Activated CD4-positive, alpha-beta T cell treated with anti-CD3 and anti-CD28 coated beads, Interleukin-2, amount 10 ng/mL, durations not matched to agents 24 days and 14 days (primary cell): ENCODE measurements at regions not wholly inside any gene's neighbourhood (a gene's known extent, or its start where the extent isn't known, plus 50 kb on each side); places are given as distances from the start of the nearest gene placed in this dataset.

Experiments
- DNase-seq: peaks from one replicate; pipeline ENCODE4 v3.0.0; 2022
- H3K27ac Mint-ChIP-seq: one replicate; pipeline ENCODE4 v1.8.0; 2022; ENCODE audit warnings: mild to moderate bottlenecking, mixed read lengths
- H3K27me3 Mint-ChIP-seq: one replicate; pipeline ENCODE4 v1.8.0; 2022; ENCODE audit warnings: mixed read lengths
- H3K36me3 Mint-ChIP-seq: one replicate; pipeline ENCODE4 v1.8.0; 2022; ENCODE audit warnings: low read depth, mild to moderate bottlenecking, mixed read lengths
- H3K4me1 Mint-ChIP-seq: one replicate; pipeline ENCODE4 v1.8.0; 2021; ENCODE audit warnings: mixed read lengths
- H3K4me3 Mint-ChIP-seq: one replicate; pipeline ENCODE4 v1.8.0; 2022; ENCODE audit warnings: mild to moderate bottlenecking, moderate library complexity, mixed read lengths
- H3K9me3 Mint-ChIP-seq: one replicate; pipeline ENCODE4 v1.8.0; 2021; ENCODE audit warnings: mixed read lengths
- intact Hi-C: fragments of 100-400 bp; cut with micrococcal nuclease; formaldehyde crosslinking; loops from one replicate; pipeline ENCODE4 v1.15.1; 2023

DNA sequence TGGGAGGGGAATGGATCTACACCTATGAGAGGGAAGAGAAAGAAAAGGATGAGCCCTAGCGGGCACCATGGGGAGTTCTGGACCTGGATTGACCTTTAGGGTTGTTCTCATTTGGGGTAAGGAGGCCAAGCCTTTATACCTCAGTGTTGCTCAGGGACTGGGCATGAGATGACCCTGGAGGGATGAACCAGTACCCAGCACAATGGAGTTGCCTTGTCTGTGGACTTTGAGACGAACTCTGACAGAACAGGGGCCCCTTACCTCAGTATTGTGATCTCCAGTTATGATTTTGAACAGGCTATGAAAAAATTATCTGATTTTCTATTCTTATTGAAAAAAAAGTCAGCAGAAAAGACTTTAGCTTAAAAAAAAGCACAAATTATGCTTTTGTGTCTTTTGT is 88.6 kb downstream of the FOXA2 start:
- Mint-ChIP-seq H3K4me1 (no peaks in the 10 kb centered on the region), H3K27ac (no peak overlapping the region), H3K9me3 (no peaks in the 10 kb centered on the region), H3K27me3 (no peaks in the 10 kb centered on the region), H3K36me3 (no peaks in the 10 kb centered on the region), H3K4me3 (no peak overlapping the region)
- no peak for DNase-seq
- intact Hi-C loops = no loop called here

DNA sequence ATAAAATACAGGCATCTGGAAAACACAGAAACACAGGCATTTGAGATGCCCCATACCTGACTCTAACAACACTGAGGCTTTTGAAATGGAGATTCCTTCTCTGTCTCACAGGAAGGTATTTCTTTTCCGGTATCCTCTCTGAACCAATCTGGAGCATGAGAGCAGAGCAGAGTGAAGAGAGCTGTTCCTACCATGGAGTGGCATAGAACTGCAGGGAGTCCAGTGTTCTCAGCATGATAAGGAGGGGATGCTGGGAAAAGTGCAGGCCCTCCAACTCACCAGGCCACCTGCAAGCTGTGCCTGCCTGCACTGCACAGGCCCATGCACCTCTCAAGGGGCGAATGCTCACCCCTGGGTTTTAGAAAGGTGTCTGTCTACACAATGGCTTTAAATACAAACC is 89.2 kb downstream of the FOXA2 start:
- Mint-ChIP-seq H3K4me1 (no peaks in the 10 kb centered on the region), H3K36me3 (no peaks in the 10 kb centered on the region), H3K27ac (no peak overlapping the region), H3K9me3 (no peaks in the 10 kb centered on the region), H3K27me3 (no peaks in the 10 kb centered on the region), H3K4me3 (no peak overlapping the region)
- intact Hi-C loops = no loop called here
- DNase-seq = no peak

DNA sequence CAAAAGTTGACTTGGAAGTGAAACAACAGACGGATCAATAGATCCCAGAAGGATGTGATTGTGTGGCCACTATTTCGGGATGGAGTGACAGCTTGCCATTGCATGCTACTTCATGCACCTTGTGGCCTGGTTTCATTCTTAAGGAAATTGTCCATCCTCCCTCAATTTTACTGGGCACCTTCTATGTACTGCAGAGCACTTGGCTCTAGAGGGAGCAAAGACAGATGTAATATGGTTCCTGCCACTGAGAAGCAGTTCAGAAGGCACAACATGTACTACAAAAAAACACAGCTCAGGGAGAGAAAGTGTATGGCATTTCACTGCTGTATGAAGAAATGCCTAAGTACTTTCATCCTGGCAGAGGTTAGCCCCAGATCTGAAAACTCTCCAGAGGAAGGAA is 91.9 kb downstream of the FOXA2 start:
- Mint-ChIP-seq H3K36me3 (no peaks in the 10 kb centered on the region), H3K4me1 (no peaks in the 10 kb centered on the region), H3K27ac (no peak overlapping the region), H3K9me3 (no peaks in the 10 kb centered on the region), H3K4me3 (no peak overlapping the region), H3K27me3 (no peaks in the 10 kb centered on the region)
- intact Hi-C loops = no loop called here
- no peak for DNase-seq

DNA sequence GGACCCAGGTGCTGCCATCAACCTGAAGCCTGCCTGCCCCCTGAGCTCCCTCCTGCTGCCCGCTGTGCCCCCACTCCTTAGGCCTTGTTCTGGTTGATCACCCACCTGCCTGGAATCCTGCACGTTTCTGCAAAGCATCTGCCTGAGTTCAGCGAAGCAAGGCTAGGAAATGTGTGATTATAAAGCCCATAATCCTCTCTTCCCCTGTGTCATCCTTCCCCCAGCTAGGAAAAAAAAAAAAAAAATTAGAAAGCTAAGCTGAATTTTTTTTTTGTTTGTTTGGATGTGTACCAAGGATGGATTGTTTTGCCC is 93.2 kb downstream of the FOXA2 start:
- H3K36me3 Mint-ChIP-seq = no peaks in the 10 kb centered on the region
- H3K27ac Mint-ChIP-seq = no peak overlapping the region
- no peaks in the 10 kb centered on the region for H3K27me3 Mint-ChIP-seq
- no peak overlapping the region for H3K4me3 Mint-ChIP-seq
- intact Hi-C loops = no loop called here
- H3K9me3 Mint-ChIP-seq = no peaks in the 10 kb centered on the region
- no peaks in the 10 kb centered on the region for H3K4me1 Mint-ChIP-seq
- DNase-seq = no peak

DNA sequence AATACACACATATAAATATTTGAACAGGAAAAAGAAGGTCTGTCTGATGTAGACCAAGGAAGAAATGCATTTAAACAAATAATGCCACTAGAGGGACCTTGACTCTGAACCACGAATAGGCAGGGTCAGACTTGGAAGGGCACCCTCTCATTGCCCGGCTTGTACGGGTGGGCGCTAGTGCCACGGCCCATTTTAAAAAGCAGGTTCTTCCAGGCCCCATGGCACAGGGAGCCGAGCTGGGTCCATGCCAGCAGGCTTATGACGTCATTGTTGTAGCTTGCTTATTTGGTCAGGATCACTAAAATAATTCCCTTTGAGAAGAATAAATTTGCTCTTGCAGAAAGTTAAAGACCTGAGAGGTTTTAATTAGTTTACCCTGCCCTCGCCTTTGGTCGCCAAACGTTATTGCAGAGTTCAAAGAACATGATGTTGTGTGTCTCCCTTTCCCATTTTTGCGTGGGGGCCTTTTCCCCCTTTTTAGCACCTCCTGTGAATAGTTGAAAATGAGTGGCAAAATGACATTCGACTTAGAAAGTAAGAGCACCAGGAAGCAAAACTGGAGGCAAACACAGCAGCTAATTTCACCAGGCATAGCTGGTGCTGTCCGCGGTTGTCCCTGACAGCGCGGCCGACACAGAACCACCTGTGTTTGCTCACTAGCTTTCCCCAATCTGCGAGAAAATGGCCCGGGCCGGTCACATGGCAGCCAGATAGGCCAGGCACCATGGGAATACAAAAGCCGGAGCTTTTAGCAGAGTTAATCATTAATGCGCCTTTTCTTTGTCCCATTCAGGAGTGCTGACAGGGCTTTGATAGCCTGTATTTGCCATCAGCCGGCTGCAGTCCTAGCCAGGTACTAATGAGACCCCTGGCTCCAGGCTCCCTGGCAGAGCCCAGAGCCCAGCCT is 93.8 kb downstream of the FOXA2 start:
- Mint-ChIP-seq H3K9me3 (no peaks in the 10 kb centered on the region), H3K27me3 (no peaks in the 10 kb centered on the region)
- intact Hi-C loops = no loop called here

DNA sequence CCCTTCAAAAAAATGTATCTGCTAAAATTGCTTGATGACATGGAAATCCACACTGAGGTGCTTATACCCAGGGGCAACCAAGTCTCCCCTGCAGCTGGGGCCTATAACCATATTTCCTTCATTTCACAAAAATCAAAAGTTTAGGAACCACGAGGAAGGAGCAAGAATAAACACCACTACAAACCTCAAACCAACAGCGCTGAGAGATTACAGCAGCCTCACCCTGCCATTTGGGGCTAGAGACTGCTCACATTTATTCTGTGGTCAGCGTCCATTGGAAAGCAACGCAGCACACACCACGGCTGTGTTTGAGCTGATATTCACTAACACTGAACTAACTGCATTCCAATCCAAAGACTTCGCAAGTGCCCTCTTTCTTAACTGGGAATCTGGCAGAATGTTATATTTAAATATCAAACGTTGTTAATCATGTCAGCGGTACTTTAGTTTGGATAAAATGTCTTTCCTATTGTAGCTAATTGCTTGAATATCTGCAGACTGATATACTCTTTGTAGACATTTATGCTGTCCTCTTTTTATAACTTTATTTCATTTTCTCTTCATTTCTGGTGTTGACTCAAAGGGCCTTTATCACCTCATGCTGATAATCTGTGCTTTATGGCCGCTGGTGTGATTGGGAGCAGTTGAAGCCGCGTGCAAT is 94.6 kb downstream of the FOXA2 start:
- Mint-ChIP-seq H3K4me3 (no peak overlapping the region), H3K36me3 (no peaks in the 10 kb centered on the region), H3K27me3 (no peaks in the 10 kb centered on the region), H3K4me1 (no peaks in the 10 kb centered on the region), H3K27ac (no peak overlapping the region), H3K9me3 (no peaks in the 10 kb centered on the region)
- no peak for DNase-seq
- intact Hi-C loops = no loop called here

More for the DNA sequence above, 93.8 kb downstream of the FOXA2 start:
- no peak overlapping the region for H3K27ac Mint-ChIP-seq
- no peaks in the 10 kb centered on the region for H3K36me3 Mint-ChIP-seq
- DNase-seq = no peak
- H3K4me1 Mint-ChIP-seq = no peaks in the 10 kb centered on the region
- no peak overlapping the region for H3K4me3 Mint-ChIP-seq

DNA sequence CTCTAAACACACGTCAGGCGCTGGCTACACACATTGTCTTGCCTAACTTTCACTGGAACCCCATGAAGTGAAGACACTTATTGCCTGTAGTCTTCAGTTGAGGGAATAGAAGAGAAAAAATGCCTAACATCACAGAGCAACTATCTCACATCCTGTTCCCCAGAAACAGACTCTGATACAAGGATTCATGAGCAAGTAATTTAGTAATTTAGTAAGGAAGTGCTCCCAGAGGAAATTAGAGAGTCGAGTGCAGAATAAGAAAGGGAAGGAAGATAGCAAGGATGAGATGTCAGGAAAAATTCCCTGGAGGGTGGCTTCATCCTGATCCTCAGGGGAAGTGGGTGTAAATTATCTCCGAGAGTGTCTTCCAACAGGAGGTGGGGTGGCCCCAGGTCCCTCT is 104.0 kb downstream of the FOXA2 start:
- Mint-ChIP-seq H3K9me3 (peaks cover 8% of the 10 kb centered on the region), H3K4me1 (no peaks in the 10 kb centered on the region), H3K4me3 (no peak overlapping the region), H3K27ac (no peak overlapping the region), H3K36me3 (no peaks in the 10 kb centered on the region), H3K27me3 (no peaks in the 10 kb centered on the region)
- DNase-seq = no peak
- intact Hi-C loops = no loop called here

DNA sequence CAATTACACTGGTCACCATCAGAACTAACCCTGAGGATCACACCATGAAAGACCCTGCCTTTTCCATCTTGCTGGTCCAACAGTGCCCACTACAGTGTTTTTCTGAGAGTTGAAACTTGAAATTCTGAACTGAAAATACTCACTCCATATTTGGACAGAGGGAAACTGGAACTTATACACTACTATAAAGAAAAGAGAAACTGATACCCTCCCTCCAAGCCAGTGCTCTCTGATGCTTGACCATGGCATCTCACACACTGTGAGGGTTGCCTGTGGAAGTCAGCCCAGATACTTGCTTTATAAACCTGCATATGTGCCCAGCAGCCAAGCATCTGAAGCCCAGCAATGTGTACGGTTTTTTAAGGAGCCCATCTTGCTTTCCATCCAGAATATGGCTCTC is 108.7 kb downstream of the FOXA2 start:
- Mint-ChIP-seq H3K9me3 (peaks cover 21% of the 10 kb centered on the region), H3K27me3 (no peaks in the 10 kb centered on the region), H3K36me3 (no peaks in the 10 kb centered on the region), H3K4me1 (no peaks in the 10 kb centered on the region), H3K4me3 (no peak overlapping the region), H3K27ac (no peak overlapping the region)
- intact Hi-C loops = no loop called here
- no peak for DNase-seq

DNA sequence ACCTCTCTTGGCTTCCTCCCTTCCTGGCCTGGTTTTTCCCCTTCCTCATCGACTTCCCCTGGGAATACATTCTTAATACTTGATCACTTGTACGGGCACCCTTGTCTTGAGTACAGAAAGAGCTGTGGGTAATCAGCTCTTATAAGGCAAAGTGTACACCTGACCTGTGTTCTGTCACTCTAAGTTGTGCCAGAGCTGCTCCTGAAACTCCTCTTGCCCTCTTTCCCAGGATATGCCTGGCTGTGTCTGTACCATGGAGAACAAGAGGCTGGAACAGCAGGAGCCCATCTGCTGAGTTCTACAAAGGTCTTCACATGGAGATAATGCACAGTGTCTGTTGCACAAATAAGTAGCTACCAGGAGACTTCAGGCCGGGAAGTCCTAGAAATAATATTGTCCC is 110.1 kb downstream of the FOXA2 start:
- no peaks in the 10 kb centered on the region for H3K27me3 Mint-ChIP-seq
- no peak overlapping the region for H3K4me3 Mint-ChIP-seq
- H3K9me3 Mint-ChIP-seq = peaks cover 21% of the 10 kb centered on the region
- DNase-seq = no peak
- no peaks in the 10 kb centered on the region for H3K36me3 Mint-ChIP-seq
- H3K4me1 Mint-ChIP-seq = no peaks in the 10 kb centered on the region
- no peak overlapping the region for H3K27ac Mint-ChIP-seq
- intact Hi-C loops = no loop called here

DNA sequence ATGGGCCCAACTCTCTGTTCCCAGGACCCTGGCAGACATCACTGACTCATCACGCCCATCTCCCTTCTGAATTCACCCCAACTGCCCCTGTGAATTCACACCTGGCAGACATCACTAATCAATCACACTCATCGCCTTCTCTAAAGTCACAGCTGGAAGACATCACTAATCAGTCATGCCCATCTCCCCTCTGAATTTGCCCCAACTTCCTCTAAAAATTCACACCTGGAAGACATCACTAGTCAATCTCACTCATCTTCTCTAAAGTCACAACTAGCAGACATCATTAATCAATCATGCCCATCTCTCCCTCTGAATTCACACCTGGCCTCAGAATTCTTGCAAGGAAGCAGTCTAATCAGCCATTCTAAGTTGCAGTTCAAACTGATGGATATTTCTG is 111.1 kb downstream of the FOXA2 start:
- intact Hi-C loops = no loop called here
- no peak for DNase-seq
- Mint-ChIP-seq H3K36me3 (no peaks in the 10 kb centered on the region), H3K4me3 (no peak overlapping the region), H3K9me3 (peaks cover 21% of the 10 kb centered on the region), H3K4me1 (no peaks in the 10 kb centered on the region), H3K27me3 (no peaks in the 10 kb centered on the region), H3K27ac (no peak overlapping the region)

DNA sequence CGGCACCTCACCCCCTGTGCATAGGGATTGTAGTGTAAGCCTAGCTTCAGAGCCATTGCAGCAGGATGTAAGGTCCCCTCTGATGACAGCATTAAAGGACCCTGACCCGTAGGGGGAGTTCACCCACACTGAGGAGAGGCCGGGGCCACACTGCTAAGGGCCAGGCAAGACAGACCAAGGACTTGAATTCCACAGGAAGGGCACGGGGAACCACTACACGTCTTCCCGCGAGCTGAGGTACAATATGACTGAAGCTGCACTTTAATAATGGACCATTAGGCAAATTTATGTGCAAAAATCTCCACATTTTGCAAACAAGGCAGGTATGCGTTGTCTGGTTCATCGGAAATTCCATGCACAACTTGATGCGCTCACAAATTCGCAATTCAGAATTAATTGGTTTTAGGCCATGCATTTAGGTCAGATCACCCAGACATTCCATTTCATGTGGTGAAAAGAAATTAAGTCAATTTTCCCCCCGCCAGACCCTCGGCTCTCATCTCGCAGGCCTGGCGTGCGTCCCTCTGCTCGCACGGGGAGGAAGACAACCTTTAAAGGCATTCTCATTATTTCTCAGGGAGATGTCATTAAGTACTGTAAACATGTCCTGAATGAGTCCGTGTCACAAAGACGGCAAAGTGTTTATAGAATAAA is 111.8 kb downstream of the FOXA2 start:
- no peak overlapping the region for H3K4me3 Mint-ChIP-seq

DNA sequence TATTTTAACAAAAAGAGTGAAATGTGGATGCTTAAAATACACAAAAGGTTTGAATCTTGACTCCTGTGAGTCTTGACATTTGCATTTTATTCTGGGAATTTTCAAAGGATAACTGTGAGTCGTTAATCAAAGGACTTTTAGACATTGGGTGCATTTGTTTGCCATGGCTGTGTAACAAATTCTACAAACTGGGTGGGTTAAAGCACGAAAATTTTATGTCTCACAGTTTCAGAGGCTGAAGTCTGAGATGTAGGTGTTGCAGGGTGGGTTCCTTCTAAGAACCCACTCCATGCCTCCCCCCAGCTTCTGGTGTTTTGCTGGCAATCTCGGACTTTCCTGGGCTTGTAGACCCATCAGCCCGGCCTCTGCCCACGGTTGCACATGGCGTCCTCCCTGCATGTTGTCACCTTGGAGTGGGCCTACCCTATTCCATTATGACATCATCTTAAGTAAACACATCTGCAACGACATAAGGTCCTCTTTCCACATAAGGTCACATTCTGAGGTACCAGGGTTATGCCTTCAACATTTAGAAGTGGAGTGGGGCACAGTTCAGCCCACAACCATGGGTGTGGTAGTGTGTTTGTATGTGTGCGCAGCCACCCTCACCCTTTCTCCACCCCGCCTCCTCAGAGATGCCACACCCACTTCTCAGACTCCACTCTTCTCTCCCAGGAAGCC is 113.1 kb downstream of the FOXA2 start:
- Mint-ChIP-seq H3K4me1 (no peaks in the 10 kb centered on the region), H3K27me3 (no peaks in the 10 kb centered on the region), H3K36me3 (no peaks in the 10 kb centered on the region), H3K9me3 (peaks cover 13% of the 10 kb centered on the region), H3K4me3 (no peak overlapping the region), H3K27ac (no peak overlapping the region)
- no peak for DNase-seq
- intact Hi-C loops = no loop called here

More for the DNA sequence above, 111.8 kb downstream of the FOXA2 start:
- Mint-ChIP-seq H3K4me1 (no peaks in the 10 kb centered on the region), H3K27me3 (no peaks in the 10 kb centered on the region), H3K36me3 (no peaks in the 10 kb centered on the region), H3K9me3 (peaks cover 18% of the 10 kb centered on the region), H3K27ac (no peak overlapping the region)
- intact Hi-C loops = no loop called here
- no peak for DNase-seq

DNA sequence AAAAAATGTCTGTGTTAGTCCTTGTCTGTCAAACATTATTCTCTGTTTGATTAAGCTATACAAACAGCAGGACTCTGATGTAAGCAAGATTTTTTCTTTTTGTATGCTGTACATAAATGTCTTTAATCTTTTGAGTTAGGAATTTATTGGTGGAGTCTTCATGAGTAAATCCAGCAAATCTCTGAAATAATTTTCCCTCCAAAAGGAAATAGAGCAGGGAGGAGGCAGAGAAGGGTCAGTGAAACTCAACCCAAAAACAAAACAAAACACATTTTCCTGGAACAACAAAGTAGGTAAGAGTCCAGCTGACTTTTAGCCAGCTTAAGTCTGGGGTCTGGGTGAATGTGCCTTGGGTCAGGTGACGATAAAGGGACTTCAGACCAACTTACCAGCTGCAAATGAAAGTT is 113.7 kb downstream of the FOXA2 start:
- Mint-ChIP-seq H3K9me3 (peaks cover 13% of the 10 kb centered on the region), H3K36me3 (no peaks in the 10 kb centered on the region), H3K27me3 (no peaks in the 10 kb centered on the region), H3K4me3 (no peak overlapping the region), H3K4me1 (no peaks in the 10 kb centered on the region), H3K27ac (no peak overlapping the region)
- no peak for DNase-seq
- intact Hi-C loops = no loop called here
